T-cell (primary cell): ENCODE measurements at regions not wholly inside any gene's neighbourhood (a gene's known extent, or its start where the extent isn't known, plus 50 kb on each side); places are given as distances from the start of the nearest gene placed in this dataset.
"Not testable (repeated sequence)": the region's sequence is repeated elsewhere in the genome, so short reads cannot be mapped to it uniquely, and the experiment has no call there.

Experiments
- ATAC-seq, 4 experiments: fragments of 200-7000 bp in 3 of 4; fragments of 150-1000 bp in 1 of 4; cut with Tn5 transposase; replicated peaks in 1 of 4; 1 replicate in 3 of 4; 2 replicates in 1 of 4; pipeline ENCODE4 v1.10.0; 2021; ENCODE audit warnings: moderate library complexity in 3 of 4, mild to moderate bottlenecking in 2 of 4, moderate number of reproducible peaks in 1 of 4
- CTCF ChIA-PET, 2 donors: fragments of 300-600 bp; sonication (Branson Sonifier 250); formaldehyde crosslinking; loops; one replicate each; lab custom pipeline; 2022; ENCODE audit warnings: antibody characterized with exemption in 2 of 2; lab: Charles Lee
- POLR2A ChIA-PET, 2 donors: fragments of 300-600 bp; sonication (Branson Sonifier 250); formaldehyde crosslinking; loops; one replicate each; lab custom pipeline; 2022; ENCODE audit warnings: antibody characterized with exemption in 2 of 2; lab: Charles Lee
- DNase-seq, 35 experiments: peaks; one replicate each; pipeline versions ENCODE4 v3.0.0 to v3.0.0-alpha.2; 2013 to 2023
- H3K27ac ChIP-seq: one replicate; pipeline ENCODE4 v1.5.1; 2013; ENCODE audit warnings: low read length
- H3K27me3 ChIP-seq, 2 experiments: replicated peaks in 1 of 2; 1 replicate in 1 of 2; 2 replicates in 1 of 2; pipeline versions ENCODE4 v1.6.1 to v1.7.0; 2013; ENCODE audit warnings: low read length in 1 of 2, mixed read lengths in 1 of 2; ENCODE audit not compliant: control insufficient read depth in 2 of 2, insufficient read depth in 2 of 2; ENCODE audit errors: extremely low read depth in 1 of 2
- H3K36me3 ChIP-seq, 2 donors: 1 replicate in 1 of 2; 2 replicates in 1 of 2; pipeline versions ENCODE4 v1.6.1 to v1.7.0; 2013; ENCODE audit warnings: low read length in 1 of 2; ENCODE audit not compliant: control insufficient read depth in 2 of 2, insufficient read depth in 1 of 2; ENCODE audit errors: extremely low read depth in 1 of 2
- H3K4me1 ChIP-seq, 2 experiments: 1 replicate in 1 of 2; 2 replicates in 1 of 2; pipeline versions ENCODE4 v1.6.1 to v1.7.0; 2013; ENCODE audit warnings: low read length in 2 of 2, mixed read lengths in 1 of 2; ENCODE audit not compliant: insufficient read depth in 2 of 2, control insufficient read depth in 1 of 2; ENCODE audit errors: extremely low read depth in 1 of 2
- H3K4me3 ChIP-seq, 2 donors: 1 replicate in 1 of 2; 2 replicates in 1 of 2; pipeline versions ENCODE4 v1.5.1 to v1.7.0; 2013; ENCODE audit warnings: mild to moderate bottlenecking in 2 of 2, low read length in 1 of 2, moderate library complexity in 1 of 2; ENCODE audit not compliant: control insufficient read depth in 1 of 2; ENCODE audit errors: extremely low read depth in 1 of 2
- H3K9me3 ChIP-seq: 2 replicates; pipeline ENCODE4 v1.7.0; 2013
- H3K27ac Mint-ChIP-seq, 2 donors: one replicate each; pipeline ENCODE4 v1.8.0; 2020 to 2021; ENCODE audit warnings: mild to moderate bottlenecking in 2 of 2, mixed read lengths in 2 of 2
- H3K27me3 Mint-ChIP-seq, 2 donors: one replicate each; pipeline ENCODE4 v1.8.0; 2021 to 2022; ENCODE audit warnings: mixed read lengths in 2 of 2
- H3K36me3 Mint-ChIP-seq: one replicate; pipeline ENCODE4 v1.8.0; 2021; ENCODE audit warnings: mixed read lengths
- H3K4me1 Mint-ChIP-seq, 3 donors: one replicate each; pipeline ENCODE4 v1.8.0; 2020 to 2022; ENCODE audit warnings: mixed read lengths in 3 of 3, mild to moderate bottlenecking in 1 of 3
- H3K4me3 Mint-ChIP-seq, 3 donors: one replicate each; pipeline ENCODE4 v1.8.0; 2020 to 2022; ENCODE audit warnings: mild to moderate bottlenecking in 3 of 3, mixed read lengths in 3 of 3, moderate library complexity in 3 of 3
- H3K9me3 Mint-ChIP-seq, 3 donors: one replicate each; pipeline ENCODE4 v1.8.0; 2020 to 2022; ENCODE audit warnings: mixed read lengths in 3 of 3
- WGBS: methylation state at CpG from one replicate; pipeline ENCODE4 v1.1.5; 2013; ENCODE audit warnings: missing lambda C conversion rate; ENCODE audit not compliant: insufficient coverage; 5-methylcytosine and 5-hydroxymethylcytosine counted together

GRCh38 chr4:19181631-19182030 lies 1070.1 kb upstream of the SLIT2 start:
- H3K4me3 Mint-ChIP-seq, DNase-seq, POLR2A ChIA-PET, CTCF ChIA-PET, H3K27me3 Mint-ChIP-seq, ATAC-seq, H3K4me1 ChIP-seq, H3K4me3 ChIP-seq, H3K4me1 Mint-ChIP-seq, H3K27me3 ChIP-seq, H3K27ac ChIP-seq, H3K27ac Mint-ChIP-seq, H3K36me3 ChIP-seq, H3K36me3 Mint-ChIP-seq, H3K9me3 ChIP-seq: not testable (repeated sequence)
- H3K9me3 Mint-ChIP-seq = peaks cover 14 to 17% (median 14%) of the 10 kb centered on the region in 3 donors

GRCh38 chr4:19178835-19179234 lies 1072.9 kb upstream of the SLIT2 start:
- H3K27ac Mint-ChIP-seq = no peak overlapping the region
- no peaks in the 10 kb centered on the region for H3K4me1 Mint-ChIP-seq
- Histone ChIP-seq H3K36me3 (no peaks in the 10 kb centered on the region), H3K4me1 (no peaks in the 10 kb centered on the region), H3K4me3 (no peak overlapping the region), H3K27me3 (no peaks in the 10 kb centered on the region), H3K9me3 (no peaks in the 10 kb centered on the region), H3K27ac (no peak overlapping the region)
- ATAC-seq (no peak), DNase-seq (no peak)
- POLR2A ChIA-PET = interaction anchor here in 1 of 2 donors (0.6 kb wide), 1 partner anchor 273 kb away, joined by 3 read pairs; no protein-coding TSS in a partner anchor
- no peaks in the 10 kb centered on the region for H3K27me3 Mint-ChIP-seq
- CTCF ChIA-PET = no interaction called here
- H3K4me3 Mint-ChIP-seq = no peak overlapping the region
- peaks cover 14% of the 10 kb centered on the region in 3 donors for H3K9me3 Mint-ChIP-seq
- WGBS = 100% methylated on average over 1 of the region's 2 CpGs
- no peaks in the 10 kb centered on the region for H3K36me3 Mint-ChIP-seq

GRCh38 chr4:19177616-19178015 lies 1074.1 kb upstream of the SLIT2 start:
- ATAC-seq = no peak
- H3K4me1 ChIP-seq = no peaks in the 10 kb centered on the region
- H3K9me3 ChIP-seq = no peaks in the 10 kb centered on the region
- H3K27me3 Mint-ChIP-seq = no peaks in the 10 kb centered on the region
- DNase-seq = no peak
- H3K27me3 ChIP-seq = no peaks in the 10 kb centered on the region
- ChIA-PET POLR2A (no interaction called here), CTCF (no interaction called here)
- no peaks in the 10 kb centered on the region for H3K4me1 Mint-ChIP-seq
- no peak overlapping the region for H3K4me3 Mint-ChIP-seq
- no CpG with 5 or more reads among the region's 4 CpGs for WGBS
- no peaks in the 10 kb centered on the region for H3K36me3 ChIP-seq
- no peak overlapping the region for H3K4me3 ChIP-seq
- H3K27ac Mint-ChIP-seq = no peak overlapping the region
- no peak overlapping the region for H3K27ac ChIP-seq
- H3K36me3 Mint-ChIP-seq = no peaks in the 10 kb centered on the region
- H3K9me3 Mint-ChIP-seq = peaks cover 15 to 18% (median 16%) of the 10 kb centered on the region in 3 donors

- Mint-ChIP-seq H3K36me3 (no peaks in the 10 kb centered on the region), H3K4me3 (no peak overlapping the region), H3K4me1 (no peaks in the 10 kb centered on the region), H3K27me3 (no peaks in the 10 kb centered on the region), H3K27ac (no peak overlapping the region), H3K9me3 (peaks cover 9 to 18% (median 13%) of the 10 kb centered on the region in 3 donors)
- no peak overlapping the region for H3K4me3 ChIP-seq
- ChIA-PET POLR2A (no interaction called here), CTCF (no interaction called here)
- no peak for ATAC-seq
- no peaks in the 10 kb centered on the region for H3K9me3 ChIP-seq
- no peaks in the 10 kb centered on the region for H3K27me3 ChIP-seq
- no peaks in the 10 kb centered on the region for H3K4me1 ChIP-seq
- no peak for DNase-seq
- no peaks in the 10 kb centered on the region for H3K36me3 ChIP-seq
- no peak overlapping the region for H3K27ac ChIP-seq
Observed at GRCh38 chr4:19171832-19172231, 1079.9 kb upstream of the SLIT2 start.

- Histone ChIP-seq H3K27ac (no peak overlapping the region), H3K4me3 (no peak overlapping the region), H3K27me3 (no peaks in the 10 kb centered on the region), H3K36me3 (no peaks in the 10 kb centered on the region), H3K4me1 (no peaks in the 10 kb centered on the region), H3K9me3 (no peaks in the 10 kb centered on the region)
- Mint-ChIP-seq H3K4me3 (no peak overlapping the region), H3K27ac (no peak overlapping the region), H3K27me3 (no peaks in the 10 kb centered on the region), H3K9me3 (peaks cover 8 to 15% (median 13%) of the 10 kb centered on the region in 3 donors), H3K36me3 (no peaks in the 10 kb centered on the region), H3K4me1 (no peaks in the 10 kb centered on the region)
- CTCF ChIA-PET = no interaction called here
- POLR2A ChIA-PET = interaction anchor here in 1 of 2 donors (0.6 kb wide), 1 partner anchor 1869 kb away, joined by 3 read pairs; no protein-coding TSS in a partner anchor
- ATAC-seq (no peak), DNase-seq (no peak)
Observed at GRCh38 chr4:19167311-19167710, 1084.4 kb upstream of the SLIT2 start.

- DNase-seq = no peak
- no peak for ATAC-seq
- no peaks in the 10 kb centered on the region for H3K36me3 Mint-ChIP-seq
- no peak overlapping the region for H3K27ac Mint-ChIP-seq
- no CpG with 5 or more reads among the region's 2 CpGs for WGBS
- no peak overlapping the region for H3K4me3 ChIP-seq
- H3K27ac ChIP-seq = no peak overlapping the region
- H3K9me3 ChIP-seq = no peaks in the 10 kb centered on the region
- POLR2A ChIA-PET = no interaction called here
- CTCF ChIA-PET = no interaction called here
- no peaks in the 10 kb centered on the region for H3K4me1 ChIP-seq
- H3K4me3 Mint-ChIP-seq = no peak overlapping the region
- H3K27me3 Mint-ChIP-seq = no peaks in the 10 kb centered on the region
- H3K4me1 Mint-ChIP-seq = no peaks in the 10 kb centered on the region
- no peaks in the 10 kb centered on the region for H3K36me3 ChIP-seq
- H3K9me3 Mint-ChIP-seq = peaks cover 11 to 25% (median 20%) of the 10 kb centered on the region in 3 donors
- no peaks in the 10 kb centered on the region for H3K27me3 ChIP-seq
Observed at GRCh38 chr4:19164334-19164733, 1087.4 kb upstream of the SLIT2 start.

- H3K27me3 Mint-ChIP-seq = no peaks in the 10 kb centered on the region
Observed at GRCh38 chr4:19159874-19160273, 1091.8 kb upstream of the SLIT2 start.

More at GRCh38 chr4:19159874-19160273, 1091.8 kb upstream of the SLIT2 start:
- no peaks in the 10 kb centered on the region for H3K36me3 Mint-ChIP-seq
- ChIA-PET POLR2A (no interaction called here), CTCF (no interaction called here)
- Histone ChIP-seq H3K9me3 (no peaks in the 10 kb centered on the region), H3K27me3 (no peaks in the 10 kb centered on the region), H3K36me3 (no peaks in the 10 kb centered on the region), H3K4me1 (no peaks in the 10 kb centered on the region), H3K27ac (no peak overlapping the region), H3K4me3 (no peak overlapping the region)
- peaks cover 24 to 38% (median 31%) of the 10 kb centered on the region in 3 donors for H3K9me3 Mint-ChIP-seq
- H3K27ac Mint-ChIP-seq = no peak overlapping the region
- H3K4me1 Mint-ChIP-seq = no peaks in the 10 kb centered on the region
- H3K4me3 Mint-ChIP-seq = no peak overlapping the region
- no CpG with 5 or more reads among the region's 3 CpGs for WGBS
- no peak for DNase-seq
- ATAC-seq = no peak
